DND-41 (cell line): ENCODE measurements at regions not wholly inside any gene's neighbourhood (a gene's known extent, or its start where the extent isn't known, plus 50 kb on each side); places are given as distances from the start of the nearest gene placed in this dataset.

Source experiments
- EZH2 ChIP-seq: IDR thresholded peaks from 3 replicates; pipeline ENCODE4 v1.6.1; 2012; ENCODE audit warnings: borderline replicate concordance, low read depth, mild to moderate bottlenecking, moderate library complexity, low read length, inconsistent platforms; ENCODE audit not compliant: severe bottlenecking
- TF ChIP-seq, protein P1 (sequence below): IDR thresholded peaks from 2 replicates; pipeline ENCODE4 v1.5.1; 2012; ENCODE audit warnings: borderline replicate concordance, low read length, moderate library complexity, mild to moderate bottlenecking; ENCODE audit not compliant: poor library complexity, severe bottlenecking; ENCODE audit errors: extremely low read depth

DNA sequence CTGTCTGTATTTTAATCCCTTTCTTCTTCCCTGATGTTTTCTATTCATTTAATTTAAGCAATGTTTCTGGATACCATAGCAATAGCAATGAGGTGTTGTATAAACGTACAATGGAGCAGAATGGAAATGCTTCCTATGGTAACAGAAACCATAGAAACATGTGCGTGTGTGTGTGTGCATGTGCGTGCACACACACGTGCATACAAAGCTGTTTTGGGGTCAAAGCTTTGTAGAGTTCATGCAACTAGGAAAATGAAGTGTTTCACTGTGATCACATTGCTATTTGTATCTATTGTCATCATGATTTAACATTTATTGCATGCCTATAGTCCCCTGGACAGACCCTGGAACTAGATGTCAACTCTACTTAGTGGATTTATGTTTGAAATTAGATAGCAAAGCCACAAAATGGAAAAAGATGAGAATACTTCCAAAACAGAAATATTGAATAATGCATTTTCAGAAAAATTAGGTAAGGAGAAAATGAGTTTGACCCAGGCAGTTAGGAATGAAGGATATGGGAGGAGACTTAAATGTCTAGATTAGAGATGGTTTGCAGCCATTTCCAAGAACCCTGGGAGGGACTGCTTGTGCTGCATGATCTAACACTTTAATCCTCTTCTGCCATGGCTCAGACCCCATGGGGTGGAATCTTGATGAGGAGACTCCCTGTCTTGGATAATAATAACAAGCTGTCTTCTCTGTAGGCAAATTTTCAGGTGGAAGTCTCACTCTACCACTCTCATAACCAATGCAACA is 124.4 kb downstream of the TRMT11 start:
- TF ChIP-seq, protein P1, sequence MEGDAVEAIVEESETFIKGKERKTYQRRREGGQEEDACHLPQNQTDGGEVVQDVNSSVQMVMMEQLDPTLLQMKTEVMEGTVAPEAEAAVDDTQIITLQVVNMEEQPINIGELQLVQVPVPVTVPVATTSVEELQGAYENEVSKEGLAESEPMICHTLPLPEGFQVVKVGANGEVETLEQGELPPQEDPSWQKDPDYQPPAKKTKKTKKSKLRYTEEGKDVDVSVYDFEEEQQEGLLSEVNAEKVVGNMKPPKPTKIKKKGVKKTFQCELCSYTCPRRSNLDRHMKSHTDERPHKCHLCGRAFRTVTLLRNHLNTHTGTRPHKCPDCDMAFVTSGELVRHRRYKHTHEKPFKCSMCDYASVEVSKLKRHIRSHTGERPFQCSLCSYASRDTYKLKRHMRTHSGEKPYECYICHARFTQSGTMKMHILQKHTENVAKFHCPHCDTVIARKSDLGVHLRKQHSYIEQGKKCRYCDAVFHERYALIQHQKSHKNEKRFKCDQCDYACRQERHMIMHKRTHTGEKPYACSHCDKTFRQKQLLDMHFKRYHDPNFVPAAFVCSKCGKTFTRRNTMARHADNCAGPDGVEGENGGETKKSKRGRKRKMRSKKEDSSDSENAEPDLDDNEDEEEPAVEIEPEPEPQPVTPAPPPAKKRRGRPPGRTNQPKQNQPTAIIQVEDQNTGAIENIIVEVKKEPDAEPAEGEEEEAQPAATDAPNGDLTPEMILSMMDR: no peak
- TF ChIP-seq EZH2: no peak
